Suprapubic skin (tissue), 4 donors: ENCODE measurements at regions not wholly inside any gene's neighbourhood (a gene's known extent, or its start where the extent isn't known, plus 50 kb on each side); places are given as distances from the start of the nearest gene placed in this dataset.

Experiments used
- POLR2A ChIP-seq, 2 donors: fragments of 450-650 bp; IDR thresholded peaks; one replicate each; pipeline ENCODE4 v1.6.1; 2017; ENCODE audit warnings: antibody characterized with exemption in 2 of 2, mild to moderate bottlenecking in 2 of 2, moderate library complexity in 2 of 2
- POLR2AphosphoS5 ChIP-seq, 3 donors: sonication (generic); formaldehyde crosslinking; IDR thresholded peaks; one replicate each; pipeline ENCODE4 v1.6.1; 2017; ENCODE audit warnings: antibody characterized with exemption in 3 of 3
- TF ChIP-seq, protein P1 (sequence below), 2 donors: fragments of 200-600 bp in 1 of 2; fragments of 450-650 bp in 1 of 2; sonication (generic) in 1 of 2; IDR thresholded peaks; one replicate each; pipeline ENCODE4 v1.5.1; 2016 to 2019; ENCODE audit warnings: antibody characterized with exemption in 2 of 2, mild to moderate bottlenecking in 1 of 2, moderate library complexity in 1 of 2

DNA sequence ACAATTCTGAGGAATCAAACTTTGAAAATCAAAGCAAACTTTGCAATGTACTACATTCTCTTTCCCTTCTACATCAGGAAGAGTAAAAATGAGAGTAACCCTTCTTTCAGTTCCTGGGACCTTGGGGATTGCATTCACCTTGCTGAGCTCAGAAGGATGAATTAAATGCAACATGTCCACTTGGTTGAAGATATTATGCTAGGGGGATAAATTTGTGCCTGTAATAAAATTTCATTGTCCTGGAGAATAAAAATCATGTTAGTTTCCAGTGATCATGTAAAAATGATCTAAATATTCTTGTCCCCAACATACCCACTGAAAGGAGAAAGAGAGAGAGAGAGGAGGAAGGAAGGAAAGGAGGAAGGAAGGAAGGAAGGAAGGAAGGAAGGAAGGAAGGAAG is 587.1 kb upstream of the NEGR1 start:
- TF ChIP-seq POLR2AphosphoS5 (IDR thresholded peaks at IDR 0.05) (no peak), POLR2A (IDR thresholded peaks at IDR 0.05) (no peak)
- TF ChIP-seq, protein P1, sequence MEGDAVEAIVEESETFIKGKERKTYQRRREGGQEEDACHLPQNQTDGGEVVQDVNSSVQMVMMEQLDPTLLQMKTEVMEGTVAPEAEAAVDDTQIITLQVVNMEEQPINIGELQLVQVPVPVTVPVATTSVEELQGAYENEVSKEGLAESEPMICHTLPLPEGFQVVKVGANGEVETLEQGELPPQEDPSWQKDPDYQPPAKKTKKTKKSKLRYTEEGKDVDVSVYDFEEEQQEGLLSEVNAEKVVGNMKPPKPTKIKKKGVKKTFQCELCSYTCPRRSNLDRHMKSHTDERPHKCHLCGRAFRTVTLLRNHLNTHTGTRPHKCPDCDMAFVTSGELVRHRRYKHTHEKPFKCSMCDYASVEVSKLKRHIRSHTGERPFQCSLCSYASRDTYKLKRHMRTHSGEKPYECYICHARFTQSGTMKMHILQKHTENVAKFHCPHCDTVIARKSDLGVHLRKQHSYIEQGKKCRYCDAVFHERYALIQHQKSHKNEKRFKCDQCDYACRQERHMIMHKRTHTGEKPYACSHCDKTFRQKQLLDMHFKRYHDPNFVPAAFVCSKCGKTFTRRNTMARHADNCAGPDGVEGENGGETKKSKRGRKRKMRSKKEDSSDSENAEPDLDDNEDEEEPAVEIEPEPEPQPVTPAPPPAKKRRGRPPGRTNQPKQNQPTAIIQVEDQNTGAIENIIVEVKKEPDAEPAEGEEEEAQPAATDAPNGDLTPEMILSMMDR (IDR thresholded peaks at IDR 0.05): no peak
